Neural progenitor cell (in vitro differentiated cells): ENCODE measurements at regions not wholly inside any gene's neighbourhood (a gene's known extent, or its start where the extent isn't known, plus 50 kb on each side); places are given as distances from the start of the nearest gene placed in this dataset.
A peak's percentile ranks its signal among the peaks of the same experiment; 100 is the strongest.

Experiments
- DNase-seq: peaks from one replicate; pipeline ENCODE4 v3.0.0-alpha.2; 2016; ENCODE audit warnings: low spot score
- H2AFZ ChIP-seq: fragments of 200-600 bp; sonication (generic); replicated peaks from 2 replicates; pipeline ENCODE4 v1.6.1; 2016; ENCODE audit warnings: antibody characterized with exemption
- H3F3A ChIP-seq: fragments of 200-600 bp; sonication (generic); 2 replicates; pipeline ENCODE4 v1.6.1; 2016; ENCODE audit warnings: antibody characterized with exemption, low read depth
- H3K27ac ChIP-seq: fragments of 200-600 bp; sonication (generic); 2 replicates; pipeline ENCODE4 v1.5.1; 2016; ENCODE audit warnings: mild to moderate bottlenecking
- H3K27me3 ChIP-seq: fragments of 200-600 bp; sonication (generic); 2 replicates; pipeline ENCODE4 v1.6.1; 2016; ENCODE audit warnings: mild to moderate bottlenecking, moderate library complexity
- H3K36me3 ChIP-seq: fragments of 200-600 bp; sonication (generic); 2 replicates; pipeline ENCODE4 v1.5.1; 2016
- H3K4me1 ChIP-seq: fragments of 200-600 bp; sonication (generic); 2 replicates; pipeline ENCODE4 v1.6.1; 2016; ENCODE audit warnings: mixed run types
- H3K4me2 ChIP-seq: fragments of 200-600 bp; sonication (generic); 2 replicates; pipeline ENCODE4 v1.6.1; 2016
- H3K4me3 ChIP-seq: fragments of 200-600 bp; sonication (generic); 2 replicates; pipeline ENCODE4 v1.5.1; 2016
- H3K79me2 ChIP-seq: fragments of 200-600 bp; sonication (generic); 2 replicates; pipeline ENCODE4 v1.6.1; 2016; ENCODE audit warnings: low read depth
- H3K9ac ChIP-seq: fragments of 200-600 bp; sonication (generic); 2 replicates; pipeline ENCODE4 v1.6.1; 2016
- H3K9me3 ChIP-seq: fragments of 200-600 bp; sonication (generic); 2 replicates; pipeline ENCODE4 v1.5.1; 2016; ENCODE audit warnings: low read depth
- H4K20me1 ChIP-seq: fragments of 200-600 bp; sonication (generic); 2 replicates; pipeline ENCODE4 v1.6.1; 2016; ENCODE audit warnings: low read depth
- H3K27ac Mint-ChIP-seq: 3 replicates; pipeline ENCODE4 v1.8.0; 2021; ENCODE audit warnings: mixed read lengths
- H3K27me3 Mint-ChIP-seq: 2 replicates; pipeline ENCODE4 v1.8.0; 2022; ENCODE audit warnings: low read depth, mild to moderate bottlenecking, inconsistent platforms, moderate library complexity, mixed read lengths; ENCODE audit not compliant: insufficient read depth
- H3K36me3 Mint-ChIP-seq: 3 replicates; pipeline ENCODE4 v1.8.0; 2021; ENCODE audit warnings: mixed read lengths
- H3K4me1 Mint-ChIP-seq: 3 replicates; pipeline ENCODE4 v1.8.0; 2021; ENCODE audit warnings: mixed read lengths
- H3K4me3 Mint-ChIP-seq: 3 replicates; pipeline ENCODE4 v1.8.0; 2021; ENCODE audit warnings: mild to moderate bottlenecking, moderate library complexity, mixed read lengths
- H3K9me3 Mint-ChIP-seq: 3 replicates; pipeline ENCODE4 v1.8.0; 2020; ENCODE audit warnings: mixed read lengths
- EZH2 ChIP-seq: fragments of 200-600 bp; sonication (generic); IDR thresholded peaks from 2 replicates; pipeline ENCODE4 v1.6.1; 2017; ENCODE audit warnings: antibody characterized with exemption, mild to moderate bottlenecking, moderate library complexity
- EZH2phosphoT487 ChIP-seq: fragments of 200-600 bp; sonication (generic); IDR thresholded peaks from 2 replicates; pipeline ENCODE4 v1.6.1; 2017; ENCODE audit warnings: antibody characterized with exemption
- TF ChIP-seq, protein P1 (sequence below): fragments of 200-600 bp; sonication (generic); IDR thresholded peaks from 2 replicates; pipeline ENCODE4 v1.5.1; 2017; ENCODE audit warnings: antibody characterized with exemption, mild to moderate bottlenecking

DNA sequence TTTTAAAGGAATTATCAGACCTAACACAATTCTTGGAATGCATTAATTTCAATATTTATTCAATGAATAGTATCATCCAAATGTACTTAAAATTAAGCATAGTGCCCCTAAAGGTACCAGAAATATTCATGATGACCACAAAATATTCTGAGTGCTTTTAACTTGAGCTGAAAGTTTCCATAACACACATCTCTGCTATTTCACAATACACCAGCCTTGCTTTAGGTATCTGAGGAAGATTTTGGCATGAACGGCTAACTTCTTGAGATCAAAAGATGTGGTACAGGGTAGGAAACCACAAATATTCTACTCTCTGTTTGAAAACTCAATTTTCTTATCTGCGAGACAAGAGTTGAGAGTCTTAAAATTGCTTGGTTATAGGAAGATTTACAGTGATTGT, 538.3 kb upstream of the PCDH7 start:
- no peaks in the 10 kb centered on the region for H4K20me1 ChIP-seq
- no peak overlapping the region for H3K27ac Mint-ChIP-seq
- H3K4me3 ChIP-seq: no peak overlapping the region
- H3K27me3 ChIP-seq: no peaks in the 10 kb centered on the region
- no peaks in the 10 kb centered on the region for H3K27me3 Mint-ChIP-seq
- no peaks in the 10 kb centered on the region for H3F3A ChIP-seq
- TF ChIP-seq EZH2 (no peak), EZH2phosphoT487 (no peak)
- TF ChIP-seq, protein P1, sequence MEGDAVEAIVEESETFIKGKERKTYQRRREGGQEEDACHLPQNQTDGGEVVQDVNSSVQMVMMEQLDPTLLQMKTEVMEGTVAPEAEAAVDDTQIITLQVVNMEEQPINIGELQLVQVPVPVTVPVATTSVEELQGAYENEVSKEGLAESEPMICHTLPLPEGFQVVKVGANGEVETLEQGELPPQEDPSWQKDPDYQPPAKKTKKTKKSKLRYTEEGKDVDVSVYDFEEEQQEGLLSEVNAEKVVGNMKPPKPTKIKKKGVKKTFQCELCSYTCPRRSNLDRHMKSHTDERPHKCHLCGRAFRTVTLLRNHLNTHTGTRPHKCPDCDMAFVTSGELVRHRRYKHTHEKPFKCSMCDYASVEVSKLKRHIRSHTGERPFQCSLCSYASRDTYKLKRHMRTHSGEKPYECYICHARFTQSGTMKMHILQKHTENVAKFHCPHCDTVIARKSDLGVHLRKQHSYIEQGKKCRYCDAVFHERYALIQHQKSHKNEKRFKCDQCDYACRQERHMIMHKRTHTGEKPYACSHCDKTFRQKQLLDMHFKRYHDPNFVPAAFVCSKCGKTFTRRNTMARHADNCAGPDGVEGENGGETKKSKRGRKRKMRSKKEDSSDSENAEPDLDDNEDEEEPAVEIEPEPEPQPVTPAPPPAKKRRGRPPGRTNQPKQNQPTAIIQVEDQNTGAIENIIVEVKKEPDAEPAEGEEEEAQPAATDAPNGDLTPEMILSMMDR: no peak
- no peak overlapping the region for H3K9ac ChIP-seq
- no peaks in the 10 kb centered on the region for H3K4me1 Mint-ChIP-seq
- no peaks in the 10 kb centered on the region for H3K36me3 Mint-ChIP-seq
- no peaks in the 10 kb centered on the region for H3K79me2 ChIP-seq
- H3K27ac ChIP-seq: no peak overlapping the region
- peak overlapping the region; percentile 29 for H2AFZ ChIP-seq
- H3K4me3 Mint-ChIP-seq: no peak overlapping the region
- no peak for DNase-seq
- no peak overlapping the region for H3K4me2 ChIP-seq
- H3K36me3 ChIP-seq: no peaks in the 10 kb centered on the region
- no peaks in the 10 kb centered on the region for H3K9me3 ChIP-seq
- no peaks in the 10 kb centered on the region for H3K9me3 Mint-ChIP-seq
- H3K4me1 ChIP-seq: no peaks in the 10 kb centered on the region

DNA sequence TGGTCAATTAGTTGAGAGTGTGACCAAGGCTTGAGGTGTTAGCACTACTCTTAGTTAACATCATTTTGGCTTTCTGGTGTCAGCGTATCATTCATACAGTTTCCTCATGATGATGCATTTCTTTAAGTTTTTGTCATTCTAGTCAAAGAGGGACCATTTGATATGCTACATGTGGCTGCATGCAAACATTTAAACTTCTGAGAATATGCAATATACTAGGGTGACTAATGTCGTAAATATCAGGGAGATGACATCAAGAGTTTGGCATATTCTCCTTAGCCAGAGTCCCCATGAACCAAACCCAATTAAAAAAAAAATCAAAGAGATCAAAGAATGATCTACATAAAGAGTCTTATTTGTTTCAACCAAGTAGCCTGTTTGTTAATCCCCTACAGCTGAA, 537.4 kb upstream of the PCDH7 start:
- Histone ChIP-seq H3K4me3 (no peak overlapping the region), H3K4me2 (no peak overlapping the region), H3K79me2 (no peaks in the 10 kb centered on the region), H3K27me3 (no peaks in the 10 kb centered on the region), H3K9ac (no peak overlapping the region), H4K20me1 (no peaks in the 10 kb centered on the region), H3K27ac (no peak overlapping the region), H3K36me3 (no peaks in the 10 kb centered on the region), H3F3A (no peaks in the 10 kb centered on the region), H3K4me1 (no peaks in the 10 kb centered on the region), H3K9me3 (no peaks in the 10 kb centered on the region), H2AFZ (no peak overlapping the region)
- Mint-ChIP-seq H3K4me1 (no peaks in the 10 kb centered on the region), H3K27me3 (no peaks in the 10 kb centered on the region), H3K36me3 (no peaks in the 10 kb centered on the region), H3K9me3 (no peaks in the 10 kb centered on the region), H3K27ac (no peak overlapping the region), H3K4me3 (no peak overlapping the region)
- no peak for TF ChIP-seq EZH2phosphoT487
- TF ChIP-seq EZH2: no peak
- TF ChIP-seq, protein P1: no peak
- DNase-seq: no peak

- H2AFZ ChIP-seq: no peak overlapping the region
- H3K4me3 Mint-ChIP-seq: no peak overlapping the region
- no peaks in the 10 kb centered on the region for H3K27me3 Mint-ChIP-seq
- no peak overlapping the region for H3K4me3 ChIP-seq
- no peak overlapping the region for H3K4me2 ChIP-seq
- no peak overlapping the region for H3K9ac ChIP-seq
- no peaks in the 10 kb centered on the region for H4K20me1 ChIP-seq
- H3F3A ChIP-seq: no peaks in the 10 kb centered on the region
- H3K9me3 ChIP-seq: no peaks in the 10 kb centered on the region
- DNase-seq: no peak
- no peaks in the 10 kb centered on the region for H3K79me2 ChIP-seq
- no peaks in the 10 kb centered on the region for H3K9me3 Mint-ChIP-seq
- H3K27me3 ChIP-seq: no peaks in the 10 kb centered on the region
- H3K36me3 ChIP-seq: no peaks in the 10 kb centered on the region
- H3K4me1 Mint-ChIP-seq: no peaks in the 10 kb centered on the region
- no peaks in the 10 kb centered on the region for H3K4me1 ChIP-seq
- no peak overlapping the region for H3K27ac ChIP-seq
- no peak overlapping the region for H3K27ac Mint-ChIP-seq
- TF ChIP-seq, protein P1: no peak
- no peak for TF ChIP-seq EZH2
- TF ChIP-seq EZH2phosphoT487: no peak
- no peaks in the 10 kb centered on the region for H3K36me3 Mint-ChIP-seq
Measured at GRCh38 chr4:30191902-30192301, 528.3 kb upstream of the PCDH7 start.

- H3K4me3 ChIP-seq: no peak overlapping the region
- no peak overlapping the region for H3K27ac ChIP-seq
- no peak overlapping the region for H3K4me2 ChIP-seq
- TF ChIP-seq EZH2: no peak
- no peak for TF ChIP-seq EZH2phosphoT487
- TF ChIP-seq, protein P1: no peak
- no peak overlapping the region for H2AFZ ChIP-seq
- no peaks in the 10 kb centered on the region for H4K20me1 ChIP-seq
- Mint-ChIP-seq H3K27ac (no peak overlapping the region), H3K4me1 (no peaks in the 10 kb centered on the region), H3K36me3 (no peaks in the 10 kb centered on the region), H3K4me3 (no peak overlapping the region), H3K27me3 (no peaks in the 10 kb centered on the region), H3K9me3 (no peaks in the 10 kb centered on the region)
- no peaks in the 10 kb centered on the region for H3K79me2 ChIP-seq
- H3K27me3 ChIP-seq: no peaks in the 10 kb centered on the region
- no peaks in the 10 kb centered on the region for H3K4me1 ChIP-seq
- DNase-seq: no peak
- H3K36me3 ChIP-seq: no peaks in the 10 kb centered on the region
- no peak overlapping the region for H3K9ac ChIP-seq
- H3K9me3 ChIP-seq: no peaks in the 10 kb centered on the region
- no peaks in the 10 kb centered on the region for H3F3A ChIP-seq
Measured at GRCh38 chr4:30207389-30207788, 512.8 kb upstream of the PCDH7 start.
